Karpas-422 (cell line): ENCODE measurements at regions not wholly inside any gene's neighbourhood (a gene's known extent, or its start where the extent isn't known, plus 50 kb on each side); places are given as distances from the start of the nearest gene placed in this dataset.

Experiments
- DNase-seq: peaks from one replicate; pipeline ENCODE4 v3.0.0-alpha.2; 2015
- H2AFZ ChIP-seq: fragments of 200-600 bp; sonication (generic); 2 replicates; pipeline ENCODE4 v1.6.1; 2014; ENCODE audit warnings: antibody characterized with exemption, low read length, mixed read lengths
- H3K27ac ChIP-seq: fragments of 200-600 bp; sonication (generic); 2 replicates; pipeline ENCODE4 v1.5.1; 2014; ENCODE audit warnings: mild to moderate bottlenecking, low read length, moderate library complexity
- H3K27me3 ChIP-seq: fragments of 200-600 bp; sonication (generic); 2 replicates; pipeline ENCODE4 v1.6.1; 2014; ENCODE audit warnings: low read length, mixed read lengths
- H3K36me3 ChIP-seq: fragments of 200-600 bp; sonication (generic); 2 replicates; pipeline ENCODE4 v1.6.1; 2014; ENCODE audit warnings: low read length, mixed read lengths; ENCODE audit not compliant: insufficient read depth
- H3K4me1 ChIP-seq: fragments of 200-600 bp; sonication (generic); 2 replicates; pipeline ENCODE4 v1.6.1; 2014; ENCODE audit warnings: mild to moderate bottlenecking, low read length, mixed read lengths
- H3K4me2 ChIP-seq: fragments of 200-600 bp; sonication (generic); 2 replicates; pipeline ENCODE4 v1.6.1; 2014; ENCODE audit warnings: low read length, low read depth, mild to moderate bottlenecking; ENCODE audit not compliant: poor library complexity, severe bottlenecking
- H3K4me3 ChIP-seq: fragments of 200-600 bp; sonication (generic); 2 replicates; pipeline ENCODE4 v1.5.1; 2014; ENCODE audit warnings: mild to moderate bottlenecking, antibody characterized with exemption, low read length, mixed read lengths
- H3K79me2 ChIP-seq: fragments of 200-600 bp; sonication (generic); 2 replicates; pipeline ENCODE4 v1.6.1; 2014; ENCODE audit warnings: mild to moderate bottlenecking, low read length, mixed read lengths
- H3K9ac ChIP-seq: fragments of 200-600 bp; sonication (generic); 2 replicates; pipeline ENCODE4 v1.6.0; 2014; ENCODE audit warnings: low read length
- H3K9me2 ChIP-seq: fragments of 200-600 bp; sonication (generic), shearing (Covaris generic); replicated peaks from 2 replicates; pipeline ENCODE4 v1.6.0; 2014; ENCODE audit warnings: mild to moderate bottlenecking, low read length, moderate library complexity; ENCODE audit not compliant: insufficient read depth
- H3K9me3 ChIP-seq: fragments of 300-700, 200-600 bp; sonication (generic); 2 replicates; pipeline ENCODE4 v1.6.1; 2014; ENCODE audit warnings: low read length, mixed read lengths
- H4K20me1 ChIP-seq: fragments of 200-600 bp; sonication (generic); 2 replicates; pipeline ENCODE4 v1.6.1; 2014; ENCODE audit warnings: mild to moderate bottlenecking, antibody characterized with exemption, low read length, low read depth; ENCODE audit not compliant: insufficient read depth

GRCh38 chr14:30118992-30119640 is 191.5 kb upstream of the PRKD1 start:
- Histone ChIP-seq H3K36me3 (no peaks in the 10 kb centered on the region), H4K20me1 (no peaks in the 10 kb centered on the region), H3K27ac (no peak overlapping the region), H3K9me2 (no peaks in the 10 kb centered on the region), H3K4me2 (no peak overlapping the region), H2AFZ (no peak overlapping the region), H3K4me3 (no peak overlapping the region), H3K27me3 (no peaks in the 10 kb centered on the region), H3K9me3 (peaks cover 20% of the 10 kb centered on the region; the same call in 1 of the 2 replicates), H3K79me2 (no peaks in the 10 kb centered on the region), H3K4me1 (no peaks in the 10 kb centered on the region), H3K9ac (no peak overlapping the region)
- DNase-seq, result no peak

- Histone ChIP-seq H3K27ac (no peak overlapping the region), H3K36me3 (no peaks in the 10 kb centered on the region), H3K9me3 (peaks cover 10% of the 10 kb centered on the region; the same call in 1 of the 2 replicates), H2AFZ (no peak overlapping the region), H3K9me2 (no peaks in the 10 kb centered on the region), H4K20me1 (no peaks in the 10 kb centered on the region), H3K4me3 (no peak overlapping the region), H3K79me2 (no peaks in the 10 kb centered on the region), H3K27me3 (no peaks in the 10 kb centered on the region), H3K4me2 (no peak overlapping the region), H3K9ac (no peak overlapping the region), H3K4me1 (no peaks in the 10 kb centered on the region)
- no peak for DNase-seq
These were observed 197.8 kb upstream of the PRKD1 start for GRCh38 chr14:30125322-30125979.

GRCh38 chr14:30129807-30130206 is 202.2 kb upstream of the PRKD1 start:
- Histone ChIP-seq H3K9me2 (no peaks in the 10 kb centered on the region), H3K4me2 (no peak overlapping the region), H3K4me1 (no peaks in the 10 kb centered on the region), H3K27ac (no peak overlapping the region), H3K4me3 (no peak overlapping the region), H4K20me1 (no peaks in the 10 kb centered on the region), H3K36me3 (no peaks in the 10 kb centered on the region), H2AFZ (no peak overlapping the region), H3K27me3 (no peaks in the 10 kb centered on the region), H3K9ac (no peak overlapping the region), H3K9me3 (peaks cover 3% of the 10 kb centered on the region; the same call in 1 of the 2 replicates), H3K79me2 (no peaks in the 10 kb centered on the region)
- no peak for DNase-seq

GRCh38 chr14:30131581-30132097 is 204.0 kb upstream of the PRKD1 start:
- DNase-seq, result no peak

GRCh38 chr14:30132196-30132595 is 204.5 kb upstream of the PRKD1 start:
- H3K4me3 ChIP-seq, result no peak overlapping the region
- H3K4me1 ChIP-seq, result no peaks in the 10 kb centered on the region
- peaks cover 11% of the 10 kb centered on the region; the same call in 1 of the 2 replicates for H3K9me3 ChIP-seq
- H3K27ac ChIP-seq, result no peak overlapping the region
- H3K9me2 ChIP-seq, result no peaks in the 10 kb centered on the region
- H3K4me2 ChIP-seq, result no peak overlapping the region
- H3K79me2 ChIP-seq, result no peaks in the 10 kb centered on the region
- H4K20me1 ChIP-seq, result no peaks in the 10 kb centered on the region
- H2AFZ ChIP-seq, result no peak overlapping the region
- no peaks in the 10 kb centered on the region for H3K27me3 ChIP-seq
- H3K9ac ChIP-seq, result no peak overlapping the region
- DNase-seq, result no peak
- H3K36me3 ChIP-seq, result no peaks in the 10 kb centered on the region

More at GRCh38 chr14:30131581-30132097, 204.0 kb upstream of the PRKD1 start:
- Histone ChIP-seq H3K27me3 (no peaks in the 10 kb centered on the region), H4K20me1 (no peaks in the 10 kb centered on the region), H3K9me2 (no peaks in the 10 kb centered on the region), H2AFZ (no peak overlapping the region), H3K4me1 (no peaks in the 10 kb centered on the region), H3K9me3 (peaks cover 11% of the 10 kb centered on the region; the same call in 1 of the 2 replicates), H3K4me2 (no peak overlapping the region), H3K79me2 (no peaks in the 10 kb centered on the region), H3K36me3 (no peaks in the 10 kb centered on the region), H3K4me3 (no peak overlapping the region), H3K27ac (no peak overlapping the region), H3K9ac (no peak overlapping the region)

- Histone ChIP-seq H3K4me2 (no peak overlapping the region), H2AFZ (no peak overlapping the region), H3K27me3 (no peaks in the 10 kb centered on the region), H3K4me3 (no peak overlapping the region), H3K9ac (no peak overlapping the region), H3K79me2 (no peaks in the 10 kb centered on the region), H3K9me2 (no peaks in the 10 kb centered on the region), H3K36me3 (no peaks in the 10 kb centered on the region), H3K4me1 (no peaks in the 10 kb centered on the region), H4K20me1 (no peaks in the 10 kb centered on the region), H3K9me3 (peaks cover 14% of the 10 kb centered on the region; the same call in 1 of the 2 replicates), H3K27ac (no peak overlapping the region)
- no peak for DNase-seq
These were observed 207.3 kb upstream of the PRKD1 start for GRCh38 chr14:30134936-30135335.

- peaks cover 3% of the 10 kb centered on the region; the same call in 1 of the 2 replicates for H3K27me3 ChIP-seq
- H2AFZ ChIP-seq, result no peak overlapping the region
- H3K4me3 ChIP-seq, result no peak overlapping the region
- H3K36me3 ChIP-seq, result no peaks in the 10 kb centered on the region
- no peaks in the 10 kb centered on the region for H3K79me2 ChIP-seq
- H4K20me1 ChIP-seq, result no peaks in the 10 kb centered on the region
- H3K27ac ChIP-seq, result no peak overlapping the region
- DNase-seq, result no peak
- no peaks in the 10 kb centered on the region for H3K9me2 ChIP-seq
- H3K4me1 ChIP-seq, result no peaks in the 10 kb centered on the region
- no peak overlapping the region for H3K4me2 ChIP-seq
- H3K9me3 ChIP-seq, result peaks cover 21% of the 10 kb centered on the region; the same call in 1 of the 2 replicates
- H3K9ac ChIP-seq, result no peak overlapping the region
These were observed 210.9 kb upstream of the PRKD1 start for GRCh38 chr14:30138567-30138966.

- H2AFZ ChIP-seq, result no peak overlapping the region
- DNase-seq, result no peak
- peaks cover 36% of the 10 kb centered on the region for H3K9me3 ChIP-seq
- no peak overlapping the region for H3K4me2 ChIP-seq
- peaks cover 3% of the 10 kb centered on the region; the same call in 1 of the 2 replicates for H3K27me3 ChIP-seq
- H3K9me2 ChIP-seq, result no peaks in the 10 kb centered on the region
- H3K9ac ChIP-seq, result no peak overlapping the region
- no peaks in the 10 kb centered on the region for H3K4me1 ChIP-seq
- H4K20me1 ChIP-seq, result no peaks in the 10 kb centered on the region
- H3K4me3 ChIP-seq, result no peak overlapping the region
- H3K27ac ChIP-seq, result no peak overlapping the region
- no peaks in the 10 kb centered on the region for H3K79me2 ChIP-seq
- no peaks in the 10 kb centered on the region for H3K36me3 ChIP-seq
These were observed 214.6 kb upstream of the PRKD1 start for GRCh38 chr14:30142216-30142615.
